IMR-90 (cell line): ENCODE measurements at regions not wholly inside any gene's neighbourhood (a gene's known extent, or its start where the extent isn't known, plus 50 kb on each side); places are given as distances from the start of the nearest gene placed in this dataset.

Experiments used
- ATAC-seq: fragments of 200-7000 bp; cut with Tn5 transposase; 2 replicates; pipeline ENCODE4 v1.9.1; 2020; ENCODE audit warnings: low read depth, mild to moderate bottlenecking, moderate library complexity
- BruUV-seq: library from RNA; stranded (reverse); fragments of 400-500 nt; replicated peaks from 2 replicates; lab custom pipeline; 2021; lab: Mats Ljungman, UMichigan
- CTCF ChIA-PET: fragments of 300-600 bp; formaldehyde crosslinking; extraction: SDS; loops from one replicate; lab custom pipeline; 2021; ENCODE audit warnings: antibody characterized with exemption; lab: Yijun Ruan, JAX
- POLR2A ChIA-PET: fragments of 300-600 bp; sonication (Branson Sonifier 250); formaldehyde crosslinking; loops from one replicate; lab custom pipeline; 2022; ENCODE audit warnings: antibody characterized with exemption; ENCODE audit not compliant: unreplicated experiment; lab: Charles Lee
- DNase-seq: peaks from one replicate; pipeline ENCODE4 v3.0.0; 2013
- H2AFZ ChIP-seq: replicated peaks from 2 replicates; pipeline ENCODE3; 2013; ENCODE audit warnings: low read length, mild to moderate bottlenecking; ENCODE audit not compliant: poor library complexity
- H2AK5ac ChIP-seq: 2 replicates; pipeline ENCODE4 v1.6.1; 2013; ENCODE audit warnings: low read depth, low read length, inconsistent platforms
- H2AK9ac ChIP-seq: replicated peaks from 2 replicates; pipeline ENCODE3; 2013; ENCODE audit warnings: mild to moderate bottlenecking, low read depth, low read length, moderate library complexity; ENCODE audit not compliant: poor library complexity
- H2BK120ac ChIP-seq: 2 replicates; pipeline ENCODE4 v1.6.1; 2013; ENCODE audit warnings: low read depth, low read length, inconsistent platforms
- H2BK15ac ChIP-seq: 3 replicates; pipeline ENCODE4 v1.6.1; 2013; ENCODE audit warnings: low read depth, low read length, inconsistent platforms
- H2BK20ac ChIP-seq: 2 replicates; pipeline ENCODE4 v1.6.1; 2013; ENCODE audit warnings: low read depth, mild to moderate bottlenecking, inconsistent platforms, low read length, moderate library complexity
- H2BK5ac ChIP-seq: 2 replicates; pipeline ENCODE4 v1.6.1; 2013; ENCODE audit warnings: mild to moderate bottlenecking, low read depth, low read length, inconsistent platforms; ENCODE audit not compliant: poor library complexity, severe bottlenecking
- H3K14ac ChIP-seq: replicated peaks from 2 replicates; pipeline ENCODE4 v1.6.1; 2013; ENCODE audit warnings: low read depth, low read length, inconsistent platforms
- H3K18ac ChIP-seq: 2 replicates; pipeline ENCODE4 v1.6.1; 2013; ENCODE audit warnings: low read depth, low read length, control low read depth
- H3K23ac ChIP-seq: 2 replicates; pipeline ENCODE4 v1.6.1; 2013; ENCODE audit warnings: low read depth, low read length, inconsistent platforms
- H3K27ac ChIP-seq: 2 replicates; pipeline ENCODE4 v1.5.1; 2013; ENCODE audit warnings: mild to moderate bottlenecking, control low read depth, low read length; ENCODE audit not compliant: insufficient read depth
- H3K27me3 ChIP-seq: 2 replicates; pipeline ENCODE4 v1.6.1; 2013; ENCODE audit warnings: low read length; ENCODE audit not compliant: control insufficient read depth, insufficient read depth
- H3K36me3 ChIP-seq: 2 replicates; pipeline ENCODE4 v1.6.1; 2013; ENCODE audit warnings: low read length, mixed read lengths; ENCODE audit not compliant: control insufficient read depth, insufficient read depth
- H3K4ac ChIP-seq: 2 replicates; pipeline ENCODE4 v1.6.1; 2013; ENCODE audit warnings: low read depth, low read length, inconsistent platforms
- H3K4me1 ChIP-seq: 2 replicates; pipeline ENCODE4 v1.6.1; 2013; ENCODE audit warnings: low read length, mixed read lengths; ENCODE audit not compliant: control insufficient read depth, insufficient read depth
- H3K4me2 ChIP-seq: 2 replicates; pipeline ENCODE4 v1.6.1; 2013; ENCODE audit warnings: low read depth, mild to moderate bottlenecking, control low read depth, low read length, moderate library complexity
- H3K4me3 ChIP-seq: 2 replicates; pipeline ENCODE4 v1.5.1; 2013; ENCODE audit warnings: low read depth, mild to moderate bottlenecking, control low read depth, low read length, moderate library complexity; ENCODE audit not compliant: insufficient read depth
- H3K56ac ChIP-seq: 2 replicates; pipeline ENCODE4 v1.6.1; 2013; ENCODE audit warnings: low read length, inconsistent platforms; ENCODE audit not compliant: insufficient read depth; ENCODE audit errors: extremely low read depth
- H3K79me1 ChIP-seq, 2 experiments: 2 replicates each; pipeline ENCODE4 v1.6.1; 2013; ENCODE audit warnings: low read length in 2 of 2, inconsistent platforms in 1 of 2, low read depth in 1 of 2
- H3K9ac ChIP-seq: 2 replicates; pipeline ENCODE4 v1.6.1; 2013; ENCODE audit warnings: low read depth, low read length, control low read depth
- H3K9me1 ChIP-seq: 2 replicates; pipeline ENCODE4 v1.6.1; 2013; ENCODE audit warnings: low read length, inconsistent platforms; ENCODE audit not compliant: insufficient read depth
- H3K9me3 ChIP-seq: 2 replicates; pipeline ENCODE4 v1.6.1; 2013; ENCODE audit warnings: low read length; ENCODE audit not compliant: control insufficient read depth, insufficient read depth
- H4K20me1 ChIP-seq: 2 replicates; pipeline ENCODE4 v1.6.1; 2013; ENCODE audit warnings: low read length, inconsistent platforms; ENCODE audit not compliant: insufficient read depth
- H4K5ac ChIP-seq: 2 replicates; pipeline ENCODE4 v1.6.1; 2013; ENCODE audit warnings: mild to moderate bottlenecking, low read depth, low read length, control low read depth
- H4K8ac ChIP-seq, 2 experiments: 2 replicates each; pipeline ENCODE4 v1.6.1; 2013; ENCODE audit warnings: low read depth in 2 of 2, low read length in 2 of 2, control low read depth in 1 of 2, inconsistent platforms in 1 of 2
- H4K91ac ChIP-seq: 2 replicates; pipeline ENCODE4 v1.6.1; 2013; ENCODE audit warnings: low read depth, low read length, inconsistent platforms; ENCODE audit not compliant: insufficient read depth
- CEBPB ChIP-seq: IDR thresholded peaks from 2 replicates; pipeline ENCODE4 v1.6.1; 2012; ENCODE audit warnings: low read depth, low read length, improper control_type of control experiment
- CHD1 ChIP-seq: IDR thresholded peaks from 2 replicates; pipeline ENCODE4 v1.6.1; 2012; ENCODE audit warnings: low read depth, low read length, improper control_type of control experiment
- FOS ChIP-seq: fragments of 150-350 bp; IDR thresholded peaks from 2 replicates; pipeline ENCODE4 v1.6.1; 2016; ENCODE audit warnings: low read depth, low read length
- MAZ ChIP-seq: IDR thresholded peaks from 2 replicates; pipeline ENCODE4 v1.6.1; 2012; ENCODE audit warnings: low read depth, mild to moderate bottlenecking, low read length, improper control_type of control experiment, moderate library complexity, borderline replicate concordance
- POLR2A ChIP-seq: IDR thresholded peaks from 2 replicates; pipeline ENCODE4 v1.6.1; 2012; ENCODE audit warnings: mild to moderate bottlenecking, low read depth, low read length
- WGBS, 2 experiments: methylation state at CpG; one replicate each; pipeline versions ENCODE4 v1.1.5 to v1.1.7; 2013; ENCODE audit warnings: missing lambda C conversion rate in 2 of 2; ENCODE audit not compliant: insufficient read length in 1 of 2; ENCODE audit errors: extremely low coverage in 2 of 2; 5-methylcytosine and 5-hydroxymethylcytosine counted together
- dilution Hi-C: fragments of 300-500 bp; cut with HindIII; formaldehyde crosslinking; loops from one replicate; pipeline ENCODE4 v1.14.3; 2018; ENCODE audit warnings: low sequenced_read_pairs; ENCODE audit not compliant: unreplicated experiment
- in situ Hi-C: fragments of 300-500 bp; cut with MboI; formaldehyde crosslinking; loops from 3 replicates; pipeline ENCODE4 v1.14.3; 2019; ENCODE audit warnings: low sequenced_read_pairs, inconsistent platforms, mixed read lengths
- intact Hi-C: fragments of 100-400 bp; cut with micrococcal nuclease; formaldehyde crosslinking; loops from 2 replicates; pipeline ENCODE4 v1.10.0; 2022
- TF ChIP-seq, protein P1 (sequence below): fragments of 150-350 bp; IDR thresholded peaks from 2 replicates; pipeline ENCODE4 v1.6.1; 2017; ENCODE audit warnings: mild to moderate bottlenecking, antibody characterized with exemption, low read length, low read depth
- TF ChIP-seq, protein P2 (sequence below): fragments of 150-350 bp; IDR thresholded peaks from 2 replicates; pipeline ENCODE4 v1.6.1; 2016; ENCODE audit warnings: low read depth, mild to moderate bottlenecking, low read length, moderate library complexity, borderline replicate concordance
- TF ChIP-seq, protein P3 (sequence below): conservative IDR thresholded peaks from 2 replicates; pipeline ENCODE4 v1.5.1; 2012; ENCODE audit warnings: mild to moderate bottlenecking, low read depth, low read length, improper control_type of control experiment

DNA sequence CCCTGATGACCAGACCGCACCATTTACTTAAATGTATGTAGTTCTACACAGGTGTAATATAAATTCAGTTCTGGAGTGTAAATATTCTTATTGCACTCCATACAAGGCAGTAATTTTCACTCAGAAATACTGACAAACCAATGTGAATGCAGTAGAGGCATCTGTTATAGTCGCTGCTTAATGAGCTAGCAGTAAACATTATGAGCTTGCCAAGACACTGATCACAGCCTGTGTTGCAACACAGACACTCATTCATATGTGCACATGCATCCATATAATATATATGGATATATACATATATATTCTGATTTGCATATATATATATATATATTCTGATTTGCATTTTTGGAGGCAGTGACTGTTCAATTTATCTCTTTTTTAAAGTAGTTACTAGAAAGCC is 435.1 kb upstream of the ST8SIA4 start:
- in situ Hi-C loops = no loop called here
- H2AFZ ChIP-seq = no peak overlapping the region
- dilution Hi-C loops = no loop called here
- no peak overlapping the region for H3K56ac ChIP-seq
- no peaks in the 10 kb centered on the region for H3K4me1 ChIP-seq
- no peaks in the 10 kb centered on the region for H3K9me1 ChIP-seq
- ATAC-seq (no peak), DNase-seq (no peak)
- H3K23ac ChIP-seq = no peak overlapping the region
- no peak overlapping the region for H2BK5ac ChIP-seq
- no peaks in the 10 kb centered on the region for H3K36me3 ChIP-seq
- CTCF ChIA-PET = no interaction called here
- H3K9ac ChIP-seq = no peak overlapping the region
- H4K8ac ChIP-seq = no peak overlapping the region
- H3K4ac ChIP-seq = no peak overlapping the region
- no TSS peak for BruUV-seq
- H3K4me3 ChIP-seq = no peak overlapping the region
- intact Hi-C loops = no loop called here
- H2BK20ac ChIP-seq = no peak overlapping the region
- H3K27me3 ChIP-seq = no peaks in the 10 kb centered on the region
- no peak overlapping the region for H3K27ac ChIP-seq
- H4K5ac ChIP-seq = no peak overlapping the region
- TF ChIP-seq, protein P1, sequence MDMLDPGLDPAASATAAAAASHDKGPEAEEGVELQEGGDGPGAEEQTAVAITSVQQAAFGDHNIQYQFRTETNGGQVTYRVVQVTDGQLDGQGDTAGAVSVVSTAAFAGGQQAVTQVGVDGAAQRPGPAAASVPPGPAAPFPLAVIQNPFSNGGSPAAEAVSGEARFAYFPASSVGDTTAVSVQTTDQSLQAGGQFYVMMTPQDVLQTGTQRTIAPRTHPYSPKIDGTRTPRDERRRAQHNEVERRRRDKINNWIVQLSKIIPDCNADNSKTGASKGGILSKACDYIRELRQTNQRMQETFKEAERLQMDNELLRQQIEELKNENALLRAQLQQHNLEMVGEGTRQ = no peak
- TF ChIP-seq, protein P2, sequence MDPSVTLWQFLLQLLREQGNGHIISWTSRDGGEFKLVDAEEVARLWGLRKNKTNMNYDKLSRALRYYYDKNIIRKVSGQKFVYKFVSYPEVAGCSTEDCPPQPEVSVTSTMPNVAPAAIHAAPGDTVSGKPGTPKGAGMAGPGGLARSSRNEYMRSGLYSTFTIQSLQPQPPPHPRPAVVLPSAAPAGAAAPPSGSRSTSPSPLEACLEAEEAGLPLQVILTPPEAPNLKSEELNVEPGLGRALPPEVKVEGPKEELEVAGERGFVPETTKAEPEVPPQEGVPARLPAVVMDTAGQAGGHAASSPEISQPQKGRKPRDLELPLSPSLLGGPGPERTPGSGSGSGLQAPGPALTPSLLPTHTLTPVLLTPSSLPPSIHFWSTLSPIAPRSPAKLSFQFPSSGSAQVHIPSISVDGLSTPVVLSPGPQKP = no peak
- TF ChIP-seq POLR2A (no peak), CHD1 (no peak), CEBPB (no peak), FOS (no peak), MAZ (no peak)
- TF ChIP-seq, protein P3, sequence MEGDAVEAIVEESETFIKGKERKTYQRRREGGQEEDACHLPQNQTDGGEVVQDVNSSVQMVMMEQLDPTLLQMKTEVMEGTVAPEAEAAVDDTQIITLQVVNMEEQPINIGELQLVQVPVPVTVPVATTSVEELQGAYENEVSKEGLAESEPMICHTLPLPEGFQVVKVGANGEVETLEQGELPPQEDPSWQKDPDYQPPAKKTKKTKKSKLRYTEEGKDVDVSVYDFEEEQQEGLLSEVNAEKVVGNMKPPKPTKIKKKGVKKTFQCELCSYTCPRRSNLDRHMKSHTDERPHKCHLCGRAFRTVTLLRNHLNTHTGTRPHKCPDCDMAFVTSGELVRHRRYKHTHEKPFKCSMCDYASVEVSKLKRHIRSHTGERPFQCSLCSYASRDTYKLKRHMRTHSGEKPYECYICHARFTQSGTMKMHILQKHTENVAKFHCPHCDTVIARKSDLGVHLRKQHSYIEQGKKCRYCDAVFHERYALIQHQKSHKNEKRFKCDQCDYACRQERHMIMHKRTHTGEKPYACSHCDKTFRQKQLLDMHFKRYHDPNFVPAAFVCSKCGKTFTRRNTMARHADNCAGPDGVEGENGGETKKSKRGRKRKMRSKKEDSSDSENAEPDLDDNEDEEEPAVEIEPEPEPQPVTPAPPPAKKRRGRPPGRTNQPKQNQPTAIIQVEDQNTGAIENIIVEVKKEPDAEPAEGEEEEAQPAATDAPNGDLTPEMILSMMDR = no peak
- no peaks in the 10 kb centered on the region for H3K79me1 ChIP-seq
- no peak overlapping the region for H3K18ac ChIP-seq
- H2AK9ac ChIP-seq = no peak overlapping the region
- no peak overlapping the region for H4K91ac ChIP-seq
- H3K4me2 ChIP-seq = no peak overlapping the region
- no peak overlapping the region for H2BK120ac ChIP-seq
- H2BK15ac ChIP-seq = no peak overlapping the region
- no peak overlapping the region for H2AK5ac ChIP-seq
- H4K20me1 ChIP-seq = no peaks in the 10 kb centered on the region
- POLR2A ChIA-PET = no interaction called here
- no peak overlapping the region for H3K14ac ChIP-seq
- no CpG with 5 or more reads among the region's 2 CpGs for WGBS, 2 experiments
- H3K9me3 ChIP-seq = no peaks in the 10 kb centered on the region
